ENCODE measurements at regions not wholly inside any gene's neighbourhood (a gene's known extent, or its start where the extent isn't known, plus 50 kb on each side); places are given as distances from the start of the nearest gene placed in this dataset.

GRCh38 chr16:85278839-85279238 lies 166.6 kb upstream of the CIBAR2 start:
- TF ChIP-seq CTCF (IDR thresholded peaks at IDR 0.05 in 4 of 5, conservative IDR thresholded peaks at IDR 0.05 in 1 of 5), result no peak
- no peak for TF ChIP-seq POLR2A (IDR thresholded peaks at IDR 0.05)
